ENCODE measurements at regions not wholly inside any gene's neighbourhood (a gene's known extent, or its start where the extent isn't known, plus 50 kb on each side); places are given as distances from the start of the nearest gene placed in this dataset.

GRCh38 chr9:86663905-86664304 lies 283.4 kb downstream of the GAS1 start:
- intact Hi-C loops (cut with micrococcal nuclease) = no loop called here
- H3K36me3 ChIP-seq = no peaks in the 10 kb centered on the region
- H3K4me3 ChIP-seq = no peak overlapping the region
- H3K27me3 ChIP-seq (ENCODE audit: low read depth) = peaks cover 46% of the 10 kb centered on the region
- no peak for TF ChIP-seq CTCF (IDR thresholded peaks at IDR 0.05; ENCODE audit: borderline replicate concordance)
- H3K4me1 ChIP-seq = no peaks in the 10 kb centered on the region
- no peaks in the 10 kb centered on the region for H3K9me3 ChIP-seq (replicated peaks)
- no peak for DNase-seq
- H3K27ac ChIP-seq (replicated peaks) = no peak overlapping the region

- no peak for DNase-seq
Observed at GRCh38 chr9:86662890-86663468, 284.3 kb downstream of the GAS1 start.

DNA sequence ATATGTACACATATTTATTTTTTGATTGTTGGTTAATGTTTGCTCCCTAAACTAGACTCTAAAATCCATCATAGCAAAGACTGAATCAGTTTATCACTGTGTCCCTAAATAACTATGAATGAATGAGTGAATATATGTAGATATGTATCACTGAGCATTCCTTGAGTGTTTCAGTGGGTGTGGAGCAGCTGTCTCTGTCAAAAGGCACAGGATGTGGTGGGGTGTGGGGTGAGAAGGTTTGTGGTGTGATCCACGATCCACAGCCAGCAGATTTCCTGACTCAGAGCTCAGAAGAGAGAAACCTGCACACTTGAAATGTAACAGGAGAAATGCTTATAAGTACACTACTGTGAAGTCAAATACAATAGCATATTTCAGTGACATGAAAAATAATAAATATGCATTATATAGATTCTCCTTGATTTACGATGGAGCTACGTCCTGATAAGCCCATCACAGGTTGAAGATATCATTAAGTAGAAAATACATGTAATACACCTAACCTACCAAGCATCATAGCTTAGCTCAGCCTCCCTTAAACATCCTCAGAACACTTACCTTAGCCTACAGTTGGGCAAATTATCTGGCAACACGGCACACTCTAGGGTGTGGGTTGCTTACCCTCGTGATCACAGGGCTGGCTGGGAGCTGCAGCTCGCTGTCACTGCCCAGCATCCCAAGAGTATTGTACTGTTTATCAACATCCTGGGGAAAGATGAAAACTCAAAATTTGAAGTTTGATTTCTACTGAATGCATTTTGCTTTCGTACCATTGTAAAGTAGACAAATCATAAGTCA lies 287.0 kb downstream of the GAS1 start:
- no peak for DNase-seq
- no peak for TF ChIP-seq CTCF (IDR thresholded peaks at IDR 0.05; ENCODE audit: borderline replicate concordance)
- H3K27ac ChIP-seq (replicated peaks) = no peak overlapping the region
- no peaks in the 10 kb centered on the region for H3K9me3 ChIP-seq (replicated peaks)
- H3K4me1 ChIP-seq = no peaks in the 10 kb centered on the region
- peaks cover 47% of the 10 kb centered on the region for H3K27me3 ChIP-seq (ENCODE audit: low read depth)
- H3K4me3 ChIP-seq = no peak overlapping the region
- intact Hi-C loops (cut with micrococcal nuclease) = no loop called here
- H3K36me3 ChIP-seq = no peaks in the 10 kb centered on the region

More at GRCh38 chr9:86662890-86663468, 284.3 kb downstream of the GAS1 start:
- H3K4me3 ChIP-seq = no peak overlapping the region
- intact Hi-C loops (cut with micrococcal nuclease) = no loop called here
- no peaks in the 10 kb centered on the region for H3K4me1 ChIP-seq
- no peaks in the 10 kb centered on the region for H3K9me3 ChIP-seq (replicated peaks)
- H3K27ac ChIP-seq (replicated peaks) = no peak overlapping the region
- no peaks in the 10 kb centered on the region for H3K36me3 ChIP-seq
- TF ChIP-seq CTCF (IDR thresholded peaks at IDR 0.05; ENCODE audit: borderline replicate concordance) = no peak
- H3K27me3 ChIP-seq (ENCODE audit: low read depth) = peaks cover 49% of the 10 kb centered on the region

- TF ChIP-seq CTCF (IDR thresholded peaks at IDR 0.05; ENCODE audit: borderline replicate concordance) = no peak
- DNase-seq = no peak
- H3K4me3 ChIP-seq = no peak overlapping the region
- H3K36me3 ChIP-seq = no peaks in the 10 kb centered on the region
- H3K27me3 ChIP-seq (ENCODE audit: low read depth) = peaks cover 42% of the 10 kb centered on the region
- intact Hi-C loops (cut with micrococcal nuclease) = no loop called here
- no peaks in the 10 kb centered on the region for H3K4me1 ChIP-seq
- no peak overlapping the region for H3K27ac ChIP-seq (replicated peaks)
- no peaks in the 10 kb centered on the region for H3K9me3 ChIP-seq (replicated peaks)
Observed at GRCh38 chr9:86659413-86660046, 287.8 kb downstream of the GAS1 start.

DNA sequence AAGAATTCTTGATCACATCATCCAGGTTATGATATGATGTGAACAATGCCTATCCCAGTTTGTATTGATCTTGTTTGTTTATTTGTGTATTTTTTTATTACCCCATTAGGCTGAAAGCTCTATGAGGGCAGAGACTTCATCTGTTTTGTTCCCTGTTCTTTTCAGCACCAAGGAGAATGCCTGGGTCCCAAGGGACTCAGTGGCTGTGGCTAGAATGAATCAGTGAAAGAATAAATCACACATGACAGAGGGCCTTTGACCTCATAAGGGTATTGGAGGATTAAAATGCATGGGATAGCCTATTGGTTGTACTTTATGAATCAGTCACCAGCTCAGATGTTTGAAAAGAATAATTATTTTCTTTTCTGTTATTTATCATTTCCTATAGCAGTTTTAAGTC lies 292.2 kb downstream of the GAS1 start:
- Histone ChIP-seq H3K27me3 (ENCODE audit: low read depth) (peaks cover 7% of the 10 kb centered on the region), H3K4me1 (no peaks in the 10 kb centered on the region), H3K27ac (replicated peaks) (no peak overlapping the region), H3K4me3 (no peak overlapping the region), H3K36me3 (no peaks in the 10 kb centered on the region), H3K9me3 (replicated peaks) (peaks cover 5% of the 10 kb centered on the region)
- no peak for DNase-seq
- TF ChIP-seq CTCF (IDR thresholded peaks at IDR 0.05; ENCODE audit: borderline replicate concordance) = no peak
- intact Hi-C loops (cut with micrococcal nuclease) = no loop called here
